ENCODE measurements at regions not wholly inside any gene's neighbourhood (a gene's known extent, or its start where the extent isn't known, plus 50 kb on each side); places are given as distances from the start of the nearest gene placed in this dataset.

DNA sequence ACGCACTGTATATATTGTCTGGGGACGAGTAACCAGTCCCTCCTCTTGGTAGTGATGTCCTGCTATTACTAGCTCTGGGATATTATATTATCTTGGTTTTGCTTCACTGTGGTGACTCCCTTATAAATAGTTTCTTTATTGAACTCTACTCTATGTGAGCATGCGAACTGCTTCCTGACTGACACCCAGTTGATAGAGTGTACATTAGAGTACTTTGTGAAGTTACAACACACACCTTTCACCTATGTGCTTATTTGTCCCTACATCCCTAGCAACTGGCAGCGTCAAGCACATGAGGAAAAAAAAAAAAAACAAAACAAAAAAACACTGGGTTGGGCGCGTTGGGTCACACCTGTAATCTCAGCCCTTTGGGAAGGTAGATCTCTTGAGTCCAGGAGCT lies 67.3 kb upstream of the TENT5A start:
- TF ChIP-seq, protein P1, sequence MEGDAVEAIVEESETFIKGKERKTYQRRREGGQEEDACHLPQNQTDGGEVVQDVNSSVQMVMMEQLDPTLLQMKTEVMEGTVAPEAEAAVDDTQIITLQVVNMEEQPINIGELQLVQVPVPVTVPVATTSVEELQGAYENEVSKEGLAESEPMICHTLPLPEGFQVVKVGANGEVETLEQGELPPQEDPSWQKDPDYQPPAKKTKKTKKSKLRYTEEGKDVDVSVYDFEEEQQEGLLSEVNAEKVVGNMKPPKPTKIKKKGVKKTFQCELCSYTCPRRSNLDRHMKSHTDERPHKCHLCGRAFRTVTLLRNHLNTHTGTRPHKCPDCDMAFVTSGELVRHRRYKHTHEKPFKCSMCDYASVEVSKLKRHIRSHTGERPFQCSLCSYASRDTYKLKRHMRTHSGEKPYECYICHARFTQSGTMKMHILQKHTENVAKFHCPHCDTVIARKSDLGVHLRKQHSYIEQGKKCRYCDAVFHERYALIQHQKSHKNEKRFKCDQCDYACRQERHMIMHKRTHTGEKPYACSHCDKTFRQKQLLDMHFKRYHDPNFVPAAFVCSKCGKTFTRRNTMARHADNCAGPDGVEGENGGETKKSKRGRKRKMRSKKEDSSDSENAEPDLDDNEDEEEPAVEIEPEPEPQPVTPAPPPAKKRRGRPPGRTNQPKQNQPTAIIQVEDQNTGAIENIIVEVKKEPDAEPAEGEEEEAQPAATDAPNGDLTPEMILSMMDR (IDR thresholded peaks at IDR 0.05), result no peak
- TF ChIP-seq POLR2A (IDR thresholded peaks at IDR 0.05) (no peak), POLR2AphosphoS5 (IDR thresholded peaks at IDR 0.05) (no peak)
